A673 (cell line): ENCODE measurements at regions not wholly inside any gene's neighbourhood (a gene's known extent, or its start where the extent isn't known, plus 50 kb on each side); places are given as distances from the start of the nearest gene placed in this dataset.

Experiments used
- BruUV-seq: library from RNA; stranded (reverse); fragments of 400-500 nt; replicated peaks from 2 replicates; lab custom pipeline; 2021; lab: Mats Ljungman, UMichigan
- CTCF ChIA-PET: fragments of 300-600 bp; sonication (Branson Sonifier 250); formaldehyde crosslinking; loops from one replicate; lab custom pipeline; 2022; ENCODE audit warnings: antibody characterized with exemption; lab: Charles Lee
- POLR2A ChIA-PET: fragments of 300-600 bp; sonication (Branson Sonifier 250); formaldehyde crosslinking; loops from one replicate; lab custom pipeline; 2022; ENCODE audit warnings: antibody characterized with exemption; ENCODE audit not compliant: low non-redundant PET; lab: Charles Lee
- DNase-seq: peaks from one replicate; pipeline ENCODE4 v3.0.0-alpha.2; 2015; ENCODE audit warnings: low spot score
- H3K27ac ChIP-seq: fragments of 200-600 bp; sonication (generic); 2 replicates; pipeline ENCODE4 v1.5.1; 2016; ENCODE audit warnings: mixed run types, low read depth, mild to moderate bottlenecking, mixed read lengths, antibody characterized with exemption, low read length; ENCODE audit not compliant: poor library complexity, severe bottlenecking
- H3K27me3 ChIP-seq: fragments of 200-600 bp; sonication (generic); replicated peaks from 2 replicates; pipeline ENCODE4 v1.6.1; 2017; ENCODE audit warnings: mixed run types, low read depth, mild to moderate bottlenecking, mixed read lengths, antibody characterized with exemption, low read length; ENCODE audit not compliant: insufficient read depth, poor library complexity
- H3K36me3 ChIP-seq: fragments of 200-600 bp; sonication (generic); 2 replicates; pipeline ENCODE4 v1.6.1; 2016; ENCODE audit warnings: mixed run types, mild to moderate bottlenecking, mixed read lengths, antibody characterized with exemption, low read length; ENCODE audit not compliant: insufficient read depth, poor library complexity, severe bottlenecking
- H3K4me1 ChIP-seq: fragments of 200-600 bp; sonication (generic); 2 replicates; pipeline ENCODE4 v1.6.1; 2017; ENCODE audit warnings: mixed run types, mild to moderate bottlenecking, mixed read lengths, antibody characterized with exemption, low read length; ENCODE audit not compliant: insufficient read depth, poor library complexity, severe bottlenecking
- H3K4me3 ChIP-seq: fragments of 200-600 bp; sonication (generic); 2 replicates; pipeline ENCODE4 v1.5.1; 2016; ENCODE audit warnings: low read depth, mixed run types, mild to moderate bottlenecking, mixed read lengths, low read length; ENCODE audit not compliant: poor library complexity, severe bottlenecking
- H3K9me3 ChIP-seq: fragments of 200-600 bp; sonication (generic); 2 replicates; pipeline ENCODE4 v1.6.1; 2016; ENCODE audit warnings: mixed run types, low read depth, mild to moderate bottlenecking, mixed read lengths, antibody characterized with exemption, low read length; ENCODE audit not compliant: poor library complexity, severe bottlenecking
- CTCF ChIP-seq: fragments of 300-800, 200-600 bp; sonication (generic); conservative IDR thresholded peaks from 2 replicates; pipeline ENCODE4 v1.5.1; 2017; ENCODE audit warnings: low read depth, mild to moderate bottlenecking, antibody characterized with exemption, low read length, moderate library complexity, mixed read lengths
- EZH2 ChIP-seq: fragments of 200-600 bp; sonication (generic); IDR thresholded peaks from 2 replicates; pipeline ENCODE4 v1.6.1; 2017; ENCODE audit warnings: borderline replicate concordance, low read depth, mild to moderate bottlenecking, mixed read lengths, antibody characterized with exemption, low read length; ENCODE audit not compliant: poor library complexity, severe bottlenecking
- intact Hi-C: fragments of 100-400 bp; cut with micrococcal nuclease; formaldehyde crosslinking; loops from one replicate; pipeline ENCODE4 v1.10.0; 2022; ENCODE audit not compliant: unreplicated experiment

- H3K4me3 ChIP-seq: no peak overlapping the region
- POLR2A ChIA-PET: no interaction called here
- no peak for DNase-seq
- no peaks in the 10 kb centered on the region for H3K36me3 ChIP-seq
- CTCF ChIA-PET: no interaction called here
- H3K27ac ChIP-seq: no peak overlapping the region
- no peak for TF ChIP-seq CTCF
- no peak for TF ChIP-seq EZH2
- no peaks in the 10 kb centered on the region for H3K9me3 ChIP-seq
- BruUV-seq: no TSS peak
- intact Hi-C loops: no loop called here
- H3K4me1 ChIP-seq: no peaks in the 10 kb centered on the region
- H3K27me3 ChIP-seq: peaks cover 60% of the 10 kb centered on the region
Measured at GRCh38 chr2:236369661-236370062, 105.5 kb upstream of the ASB18 start.

GRCh38 chr2:236370847-236371409 is 106.7 kb upstream of the ASB18 start:
- POLR2A ChIA-PET: no interaction called here
- Histone ChIP-seq H3K9me3 (no peaks in the 10 kb centered on the region), H3K27ac (no peak overlapping the region), H3K36me3 (no peaks in the 10 kb centered on the region), H3K4me3 (no peak overlapping the region), H3K4me1 (no peaks in the 10 kb centered on the region), H3K27me3 (peaks cover 56% of the 10 kb centered on the region)
- TF ChIP-seq CTCF (no peak), EZH2 (no peak)
- no peak for DNase-seq
- CTCF ChIA-PET: interaction anchor here (0.9 kb wide), 1 partner anchor 591 kb away, joined by 3 read pairs; no protein-coding TSS in a partner anchor
- no TSS peak for BruUV-seq
- intact Hi-C loops: no loop called here

- no TSS peak for BruUV-seq
- ChIA-PET CTCF (no interaction called here), POLR2A (no interaction called here)
- intact Hi-C loops: no loop called here
- Histone ChIP-seq H3K4me3 (no peak overlapping the region), H3K27me3 (peaks cover 52% of the 10 kb centered on the region), H3K27ac (no peak overlapping the region), H3K36me3 (no peaks in the 10 kb centered on the region), H3K9me3 (no peaks in the 10 kb centered on the region), H3K4me1 (no peaks in the 10 kb centered on the region)
- no peak for DNase-seq
- TF ChIP-seq CTCF: no peak
- no peak for TF ChIP-seq EZH2
Measured at GRCh38 chr2:236375973-236376476, 111.8 kb upstream of the ASB18 start.
